Astrocyte (in vitro differentiated cells and primary cell): ENCODE measurements at regions not wholly inside any gene's neighbourhood (a gene's known extent, or its start where the extent isn't known, plus 50 kb on each side); places are given as distances from the start of the nearest gene placed in this dataset.

Source experiments
- EZH2 ChIP-seq: IDR thresholded peaks from 2 replicates; pipeline ENCODE4 v1.6.1; 2012; ENCODE audit warnings: mild to moderate bottlenecking, low read length, inconsistent platforms; ENCODE audit not compliant: insufficient read depth
- TF ChIP-seq, protein P1 (sequence below): IDR thresholded peaks from 2 replicates; pipeline ENCODE4 v1.5.1; 2011; ENCODE audit warnings: low read depth, mild to moderate bottlenecking, inconsistent platforms, low read length, moderate library complexity; ENCODE audit not compliant: insufficient read depth

DNA sequence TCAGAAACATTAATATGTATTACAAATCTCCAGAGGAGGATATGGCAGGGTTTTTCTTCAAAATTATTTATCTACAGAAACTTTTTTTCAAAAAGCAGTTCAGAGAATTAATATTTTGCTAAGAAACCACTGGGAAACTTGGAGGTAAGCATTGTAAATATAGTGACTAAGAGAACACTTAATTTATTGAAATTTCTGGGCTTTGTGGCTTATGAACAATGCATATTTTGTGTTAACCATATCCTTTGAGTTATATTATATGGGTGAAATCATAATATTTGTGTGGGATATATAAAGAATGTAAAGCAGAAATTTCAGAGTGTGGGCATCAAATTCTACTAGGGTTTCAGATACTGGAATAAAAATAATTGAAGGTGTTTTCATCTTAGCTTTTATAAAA is 1059.2 kb downstream of the ZPLD1 start:
- TF ChIP-seq, protein P1, sequence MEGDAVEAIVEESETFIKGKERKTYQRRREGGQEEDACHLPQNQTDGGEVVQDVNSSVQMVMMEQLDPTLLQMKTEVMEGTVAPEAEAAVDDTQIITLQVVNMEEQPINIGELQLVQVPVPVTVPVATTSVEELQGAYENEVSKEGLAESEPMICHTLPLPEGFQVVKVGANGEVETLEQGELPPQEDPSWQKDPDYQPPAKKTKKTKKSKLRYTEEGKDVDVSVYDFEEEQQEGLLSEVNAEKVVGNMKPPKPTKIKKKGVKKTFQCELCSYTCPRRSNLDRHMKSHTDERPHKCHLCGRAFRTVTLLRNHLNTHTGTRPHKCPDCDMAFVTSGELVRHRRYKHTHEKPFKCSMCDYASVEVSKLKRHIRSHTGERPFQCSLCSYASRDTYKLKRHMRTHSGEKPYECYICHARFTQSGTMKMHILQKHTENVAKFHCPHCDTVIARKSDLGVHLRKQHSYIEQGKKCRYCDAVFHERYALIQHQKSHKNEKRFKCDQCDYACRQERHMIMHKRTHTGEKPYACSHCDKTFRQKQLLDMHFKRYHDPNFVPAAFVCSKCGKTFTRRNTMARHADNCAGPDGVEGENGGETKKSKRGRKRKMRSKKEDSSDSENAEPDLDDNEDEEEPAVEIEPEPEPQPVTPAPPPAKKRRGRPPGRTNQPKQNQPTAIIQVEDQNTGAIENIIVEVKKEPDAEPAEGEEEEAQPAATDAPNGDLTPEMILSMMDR: no peak
- TF ChIP-seq EZH2: no peak
